ENCODE measurements at regions not wholly inside any gene's neighbourhood (a gene's known extent, or its start where the extent isn't known, plus 50 kb on each side); places are given as distances from the start of the nearest gene placed in this dataset.

DNA sequence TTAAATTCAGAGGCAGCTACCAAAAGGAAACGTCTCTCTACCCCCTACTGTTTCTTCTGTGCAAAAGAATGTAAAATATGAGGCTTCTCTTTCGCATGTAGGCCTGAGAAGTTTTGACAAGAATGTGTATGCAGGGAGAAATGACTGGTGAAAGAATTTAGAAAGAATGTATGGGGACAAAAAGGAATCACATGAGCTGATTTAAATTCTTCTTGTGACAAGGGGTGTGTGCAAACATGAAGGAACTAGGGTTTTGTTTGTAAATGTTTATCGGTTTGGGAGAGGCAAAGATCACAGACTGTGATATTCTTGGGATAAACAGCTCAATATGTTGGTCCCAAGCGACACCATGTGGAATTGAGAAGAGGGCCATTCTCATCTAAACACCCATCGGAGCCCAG is 345.2 kb upstream of the VRK2 start:
- TF ChIP-seq POLR2A (IDR thresholded peaks at IDR 0.05; ENCODE audit: low read length) = no peak
- TF ChIP-seq GATA1 (IDR thresholded peaks at IDR 0.05; ENCODE audit: low read depth, low read length) = no peak

Data from erythroblast (primary cell).